Effector memory CD8-positive, alpha-beta T cell (primary cell): ENCODE measurements at regions not wholly inside any gene's neighbourhood (a gene's known extent, or its start where the extent isn't known, plus 50 kb on each side); places are given as distances from the start of the nearest gene placed in this dataset.

Experiments used
- ATAC-seq: fragments of 150-1000 bp; cut with Tn5 transposase; replicated peaks from 2 replicates; pipeline ENCODE4 v1.10.0; 2021; ENCODE audit warnings: mild to moderate bottlenecking, moderate library complexity
- DNase-seq, 3 experiments: peaks; one replicate each; pipeline ENCODE4 v3.0.0; 2021
- H3K27ac Mint-ChIP-seq, 2 donors: one replicate each; pipeline ENCODE4 v1.8.0; 2022; ENCODE audit warnings: mild to moderate bottlenecking in 2 of 2, mixed read lengths in 2 of 2, moderate library complexity in 2 of 2
- H3K27me3 Mint-ChIP-seq, 2 donors: one replicate each; pipeline ENCODE4 v1.8.0; 2022; ENCODE audit warnings: mixed read lengths in 2 of 2
- H3K36me3 Mint-ChIP-seq: one replicate; pipeline ENCODE4 v1.8.0; 2022; ENCODE audit warnings: mild to moderate bottlenecking, moderate library complexity, mixed read lengths; ENCODE audit not compliant: insufficient read depth
- H3K4me1 Mint-ChIP-seq, 2 donors: one replicate each; pipeline ENCODE4 v1.8.0; 2022; ENCODE audit warnings: low read depth in 2 of 2, mixed read lengths in 2 of 2
- H3K4me3 Mint-ChIP-seq, 2 donors: one replicate each; pipeline ENCODE4 v1.8.0; 2022; ENCODE audit warnings: mild to moderate bottlenecking in 2 of 2, mixed read lengths in 2 of 2, moderate library complexity in 2 of 2
- H3K9me3 Mint-ChIP-seq, 2 donors: one replicate each; pipeline ENCODE4 v1.8.0; 2022; ENCODE audit warnings: mixed read lengths in 2 of 2

- DNase-seq = no peak
- no peaks in the 10 kb centered on the region for H3K36me3 Mint-ChIP-seq
- no peaks in the 10 kb centered on the region for H3K9me3 Mint-ChIP-seq
- H3K4me3 Mint-ChIP-seq = no peak overlapping the region
- no peak overlapping the region for H3K27ac Mint-ChIP-seq
- H3K27me3 Mint-ChIP-seq = peaks cover 21 to 30% of the 10 kb centered on the region in 2 donors
- ATAC-seq = no peak
- H3K4me1 Mint-ChIP-seq = no peaks in the 10 kb centered on the region
Measured at GRCh38 chr10:118903691-118904090, 125.8 kb upstream of the NANOS1 start.

DNA sequence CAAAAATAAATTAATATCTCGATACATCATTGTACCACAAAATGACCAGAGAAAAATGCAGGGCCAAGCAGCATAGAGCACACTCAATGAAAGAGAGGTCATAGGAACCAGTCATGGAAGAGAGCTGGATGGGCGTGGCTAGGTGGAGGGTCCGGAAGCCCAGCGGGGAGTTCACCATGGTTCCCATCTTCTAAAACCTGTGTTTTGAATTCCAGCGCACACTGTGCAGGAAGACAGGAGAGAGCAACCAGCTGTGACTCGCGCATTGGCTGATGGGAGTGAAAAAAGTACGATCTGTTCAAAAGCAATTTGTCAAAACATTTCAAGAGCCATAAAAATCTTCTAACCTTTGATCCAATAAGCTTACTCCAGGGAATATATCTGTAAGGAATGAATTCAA is 125.2 kb upstream of the NANOS1 start:
- Mint-ChIP-seq H3K9me3 (no peaks in the 10 kb centered on the region), H3K36me3 (no peaks in the 10 kb centered on the region), H3K4me3 (no peak overlapping the region), H3K27ac (no peak overlapping the region), H3K27me3 (peaks cover 21 to 31% of the 10 kb centered on the region in 2 donors), H3K4me1 (no peaks in the 10 kb centered on the region)
- DNase-seq = no peak
- no peak for ATAC-seq

DNA sequence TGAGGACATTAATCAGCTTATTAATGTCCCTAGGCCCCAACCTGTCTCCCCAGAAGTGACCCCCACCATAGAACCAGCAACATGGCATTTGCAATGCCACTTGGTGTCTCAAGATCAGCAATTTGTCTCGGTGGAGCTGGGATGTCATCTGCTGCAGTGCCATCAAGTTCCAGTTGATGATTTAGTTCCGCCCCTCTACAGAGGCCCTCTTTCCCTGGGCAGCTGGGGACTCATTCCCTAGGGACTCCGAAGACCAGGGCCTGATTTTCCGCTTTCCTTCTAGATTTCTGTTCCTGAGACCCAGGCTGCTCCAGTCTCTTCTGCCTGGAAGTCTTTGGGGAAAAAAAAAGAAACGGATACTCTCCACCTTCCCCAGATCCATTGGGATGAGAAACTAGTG is 122.5 kb upstream of the NANOS1 start:
- DNase-seq (no peak), ATAC-seq (no peak)
- Mint-ChIP-seq H3K36me3 (no peaks in the 10 kb centered on the region), H3K4me1 (no peaks in the 10 kb centered on the region), H3K4me3 (no peak overlapping the region), H3K27ac (no peak overlapping the region), H3K9me3 (no peaks in the 10 kb centered on the region), H3K27me3 (peaks cover 34 to 39% of the 10 kb centered on the region in 2 donors)

GRCh38 chr10:118908557-118909256 is 120.8 kb upstream of the NANOS1 start:
- no peak overlapping the region for H3K4me3 Mint-ChIP-seq

DNA sequence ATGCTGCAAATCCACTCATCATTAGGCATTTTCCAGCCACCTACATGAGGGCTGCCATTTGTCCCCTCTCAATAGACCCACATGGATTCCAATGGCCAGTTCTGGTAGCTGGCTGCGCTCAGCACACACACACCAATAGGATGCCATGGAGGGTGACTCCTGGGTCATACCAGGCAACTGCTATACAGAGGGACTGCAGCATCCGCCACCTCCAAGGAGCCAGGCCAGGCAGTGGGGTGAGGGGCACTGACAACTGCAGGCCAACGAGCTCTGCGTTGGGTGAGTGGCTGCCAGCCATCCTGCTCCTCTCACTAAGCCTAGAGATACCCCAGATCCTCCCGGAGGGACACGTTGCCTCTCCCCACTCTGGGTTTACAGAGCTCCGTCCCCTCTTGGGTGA is 118.8 kb upstream of the NANOS1 start:
- peaks cover 3% of the 10 kb centered on the region for H3K36me3 Mint-ChIP-seq
- H3K9me3 Mint-ChIP-seq = no peaks in the 10 kb centered on the region
- H3K4me1 Mint-ChIP-seq = no peaks in the 10 kb centered on the region
- ATAC-seq = no peak
- H3K4me3 Mint-ChIP-seq = no peak overlapping the region
- H3K27me3 Mint-ChIP-seq = peaks cover 37 to 38% of the 10 kb centered on the region in 2 donors
- H3K27ac Mint-ChIP-seq = no peak overlapping the region
- DNase-seq = no peak

More at GRCh38 chr10:118908557-118909256, 120.8 kb upstream of the NANOS1 start:
- Mint-ChIP-seq H3K9me3 (no peaks in the 10 kb centered on the region), H3K27ac (no peak overlapping the region), H3K27me3 (peaks cover 38 to 41% of the 10 kb centered on the region in 2 donors), H3K4me1 (no peaks in the 10 kb centered on the region), H3K36me3 (no peaks in the 10 kb centered on the region)
- ATAC-seq (no peak), DNase-seq (no peak)

- Mint-ChIP-seq H3K9me3 (no peaks in the 10 kb centered on the region), H3K36me3 (peaks cover 3% of the 10 kb centered on the region), H3K4me3 (no peak overlapping the region), H3K27me3 (peaks cover 36 to 41% of the 10 kb centered on the region in 2 donors), H3K4me1 (no peaks in the 10 kb centered on the region), H3K27ac (no peak overlapping the region)
- no peak for ATAC-seq
- no peak for DNase-seq
Measured at GRCh38 chr10:118911363-118911762, 118.2 kb upstream of the NANOS1 start.

DNA sequence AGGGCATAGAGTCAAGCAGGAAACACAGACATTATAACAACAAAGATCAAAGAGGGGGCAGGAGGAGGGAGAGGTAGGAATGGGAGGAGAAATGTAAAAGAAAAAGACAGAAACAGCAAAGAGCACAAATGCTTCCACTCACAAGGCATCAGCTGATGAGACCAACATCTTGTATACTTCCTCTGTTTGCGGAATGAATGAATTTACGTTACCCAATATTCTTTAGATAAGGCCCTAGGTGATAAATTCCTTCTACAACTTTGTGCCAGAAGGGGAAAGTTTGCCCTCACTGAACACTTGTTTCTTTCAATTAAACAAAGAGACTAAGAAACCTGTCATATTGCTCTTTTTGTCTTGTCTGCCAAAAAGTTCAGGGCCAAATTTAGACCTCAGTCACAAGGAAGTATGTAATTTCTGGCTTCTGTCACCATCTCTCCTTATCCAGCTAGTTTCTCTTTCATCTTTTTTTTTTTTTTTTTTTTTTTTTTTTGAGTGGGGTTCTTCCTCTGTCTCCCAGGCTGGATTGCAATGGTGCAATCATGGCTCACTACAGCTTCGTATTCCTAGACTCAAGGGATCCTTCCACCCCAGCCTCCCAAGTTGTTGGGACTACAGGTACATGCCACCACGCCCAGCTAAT is 116.4 kb upstream of the NANOS1 start:
- peaks cover 36 to 41% of the 10 kb centered on the region in 2 donors for H3K27me3 Mint-ChIP-seq
- peaks cover 3% of the 10 kb centered on the region for H3K36me3 Mint-ChIP-seq
- H3K27ac Mint-ChIP-seq = no peak overlapping the region
- no peak for DNase-seq
- H3K4me3 Mint-ChIP-seq = no peak overlapping the region
- H3K4me1 Mint-ChIP-seq = no peaks in the 10 kb centered on the region
- no peaks in the 10 kb centered on the region for H3K9me3 Mint-ChIP-seq
- ATAC-seq = no peak

GRCh38 chr10:118913825-118914224 is 115.7 kb upstream of the NANOS1 start:
- DNase-seq (no peak), ATAC-seq (no peak)
- no peak overlapping the region for H3K4me3 Mint-ChIP-seq
- no peak overlapping the region for H3K27ac Mint-ChIP-seq
- peaks cover 36 to 44% of the 10 kb centered on the region in 2 donors for H3K27me3 Mint-ChIP-seq
- H3K4me1 Mint-ChIP-seq = no peaks in the 10 kb centered on the region
- no peaks in the 10 kb centered on the region for H3K9me3 Mint-ChIP-seq
- peaks cover 3% of the 10 kb centered on the region for H3K36me3 Mint-ChIP-seq

DNA sequence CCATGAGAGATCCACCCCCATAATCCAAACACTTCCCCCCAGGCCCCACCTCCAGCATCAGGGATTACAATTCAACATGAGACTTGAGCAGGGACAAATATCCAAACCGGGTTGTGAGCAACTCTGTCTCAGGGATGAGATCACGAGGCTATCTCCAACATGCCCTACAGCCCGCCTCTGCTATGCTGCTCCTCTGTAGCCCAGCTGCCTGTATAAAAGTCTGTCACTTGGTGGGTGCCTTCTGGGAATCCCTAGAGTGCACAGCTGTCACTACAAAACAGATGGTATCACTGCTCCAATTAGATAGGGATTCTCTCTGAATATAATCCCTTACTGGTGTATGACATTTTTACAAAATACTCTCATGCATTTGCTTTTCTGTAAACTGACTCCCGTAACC is 114.9 kb upstream of the NANOS1 start:
- H3K27ac Mint-ChIP-seq = no peak overlapping the region
- ATAC-seq = no peak
- H3K27me3 Mint-ChIP-seq = peaks cover 33 to 47% of the 10 kb centered on the region in 2 donors
- no peak for DNase-seq
- no peaks in the 10 kb centered on the region for H3K4me1 Mint-ChIP-seq
- no peaks in the 10 kb centered on the region for H3K9me3 Mint-ChIP-seq
- H3K4me3 Mint-ChIP-seq = no peak overlapping the region
- peaks cover 3% of the 10 kb centered on the region for H3K36me3 Mint-ChIP-seq

DNA sequence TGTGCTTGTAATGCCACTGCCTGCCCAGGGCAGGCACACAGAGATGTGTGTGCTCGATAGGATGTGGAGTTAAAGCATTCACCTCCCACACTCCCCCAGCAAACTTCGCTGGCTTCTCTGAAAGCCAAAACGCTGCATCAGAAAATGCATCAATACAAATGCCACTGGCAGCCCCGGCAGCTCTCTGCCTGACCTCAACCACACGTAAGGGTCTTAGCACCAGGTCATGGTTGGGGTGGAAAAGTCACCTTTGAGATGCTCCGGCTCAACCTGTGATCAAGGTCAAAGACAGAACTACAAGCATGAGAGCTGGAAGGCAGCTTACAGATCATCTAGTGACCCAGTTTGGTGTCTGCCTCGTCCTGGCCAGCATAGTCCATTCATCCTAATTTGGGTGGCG is 114.4 kb upstream of the NANOS1 start:
- DNase-seq (no peak), ATAC-seq (no peak)
- Mint-ChIP-seq H3K4me1 (no peaks in the 10 kb centered on the region), H3K9me3 (no peaks in the 10 kb centered on the region), H3K27me3 (peaks cover 31 to 45% of the 10 kb centered on the region in 2 donors), H3K36me3 (peaks cover 3% of the 10 kb centered on the region), H3K4me3 (no peak overlapping the region), H3K27ac (no peak overlapping the region)

GRCh38 chr10:118916777-118917176 is 112.7 kb upstream of the NANOS1 start:
- DNase-seq = no peak
- H3K4me1 Mint-ChIP-seq = no peaks in the 10 kb centered on the region
- H3K27me3 Mint-ChIP-seq = peaks cover 32 to 62% of the 10 kb centered on the region in 2 donors
- H3K9me3 Mint-ChIP-seq = no peaks in the 10 kb centered on the region
- no peak overlapping the region for H3K27ac Mint-ChIP-seq
- H3K36me3 Mint-ChIP-seq = peaks cover 3% of the 10 kb centered on the region
- ATAC-seq = no peak
- H3K4me3 Mint-ChIP-seq = no peak overlapping the region

- no peaks in the 10 kb centered on the region for H3K4me1 Mint-ChIP-seq
- no peak overlapping the region for H3K27ac Mint-ChIP-seq
- peaks cover 31 to 65% of the 10 kb centered on the region in 2 donors for H3K27me3 Mint-ChIP-seq
- ATAC-seq (no peak), DNase-seq (no peak)
- no peaks in the 10 kb centered on the region for H3K9me3 Mint-ChIP-seq
- no peak overlapping the region for H3K4me3 Mint-ChIP-seq
- peaks cover 3% of the 10 kb centered on the region for H3K36me3 Mint-ChIP-seq
Measured at GRCh38 chr10:118917701-118918100, 111.8 kb upstream of the NANOS1 start.

DNA sequence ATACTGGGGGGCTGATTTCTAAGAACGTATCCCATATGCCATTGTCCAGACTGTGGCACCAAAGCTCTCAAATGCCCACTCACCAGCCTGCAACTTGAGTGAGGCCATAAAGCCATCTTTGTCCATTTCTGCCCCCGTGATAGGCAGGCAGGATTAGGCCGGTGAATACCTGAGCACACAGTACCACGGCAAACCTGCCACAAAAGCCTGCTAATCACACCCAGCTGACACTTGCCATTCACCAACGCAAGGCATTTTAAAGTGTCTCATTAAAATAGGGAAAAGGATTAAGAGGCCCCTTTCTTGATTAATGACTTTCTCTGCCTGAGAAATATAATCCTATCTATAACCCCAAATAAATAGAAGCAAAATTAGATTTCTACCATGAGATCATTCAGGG is 111.4 kb upstream of the NANOS1 start:
- Mint-ChIP-seq H3K27ac (no peak overlapping the region), H3K4me1 (no peaks in the 10 kb centered on the region), H3K36me3 (peaks cover 3% of the 10 kb centered on the region), H3K9me3 (no peaks in the 10 kb centered on the region), H3K27me3 (peaks cover 30 to 65% of the 10 kb centered on the region in 2 donors), H3K4me3 (no peak overlapping the region)
- no peak for DNase-seq
- ATAC-seq = no peak

DNA sequence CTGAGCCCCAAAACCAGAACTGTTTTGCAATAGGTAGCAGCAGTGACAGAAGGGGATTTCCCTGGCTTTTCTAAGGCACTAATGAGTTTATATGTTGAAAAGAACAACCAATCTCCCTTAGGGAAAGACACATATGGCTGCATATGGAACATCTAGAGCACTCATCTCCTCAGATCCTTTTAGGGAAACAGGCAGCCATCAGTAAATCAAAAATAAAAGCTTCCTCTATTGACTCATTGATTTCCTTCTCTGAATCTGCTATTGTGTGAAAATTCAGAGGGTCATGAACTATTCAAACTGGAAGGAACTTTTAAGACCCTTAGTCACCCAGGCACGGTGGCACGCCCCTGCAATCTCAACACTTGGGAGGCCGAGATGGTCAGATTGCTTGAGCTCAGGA is 110.9 kb upstream of the NANOS1 start:
- H3K27ac Mint-ChIP-seq = no peak overlapping the region
- ATAC-seq = no peak
- H3K9me3 Mint-ChIP-seq = no peaks in the 10 kb centered on the region
- no peak for DNase-seq
- no peak overlapping the region for H3K4me3 Mint-ChIP-seq
- H3K27me3 Mint-ChIP-seq = peaks cover 32 to 67% of the 10 kb centered on the region in 2 donors
- H3K4me1 Mint-ChIP-seq = no peaks in the 10 kb centered on the region
- H3K36me3 Mint-ChIP-seq = peaks cover 3% of the 10 kb centered on the region
